GM19324 (cell line): ENCODE measurements at regions not wholly inside any gene's neighbourhood (a gene's known extent, or its start where the extent isn't known, plus 50 kb on each side); places are given as distances from the start of the nearest gene placed in this dataset.

Source experiments
- ATAC-seq: cut with Tn5 transposase; IDR thresholded peaks from one replicate; pipeline ENCODE4 v1.9.1; 2021; ENCODE audit warnings: mild to moderate bottlenecking, moderate library complexity; ENCODE audit not compliant: unreplicated experiment, low FRiP score

DNA sequence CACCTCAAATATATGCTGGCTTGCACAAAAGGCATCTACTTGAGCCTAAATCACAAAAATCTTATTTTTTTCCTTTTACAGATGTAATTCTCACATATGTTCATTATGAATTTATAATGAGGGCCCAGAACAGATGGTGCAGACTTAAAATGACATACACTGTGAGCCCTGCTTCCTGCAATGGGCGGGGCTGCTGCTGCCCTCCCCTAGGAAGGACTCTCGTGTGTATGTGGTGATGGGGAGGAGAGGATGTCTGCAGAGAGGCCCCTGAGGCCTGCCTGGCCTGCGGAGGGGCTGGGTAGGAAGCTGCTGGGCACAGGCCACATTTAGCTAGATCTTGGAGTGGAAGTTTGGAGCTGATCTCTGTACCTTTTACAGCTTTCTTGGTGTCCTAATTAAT, 233.4 kb upstream of the KIRREL3 start:
- ATAC-seq: no peak

DNA sequence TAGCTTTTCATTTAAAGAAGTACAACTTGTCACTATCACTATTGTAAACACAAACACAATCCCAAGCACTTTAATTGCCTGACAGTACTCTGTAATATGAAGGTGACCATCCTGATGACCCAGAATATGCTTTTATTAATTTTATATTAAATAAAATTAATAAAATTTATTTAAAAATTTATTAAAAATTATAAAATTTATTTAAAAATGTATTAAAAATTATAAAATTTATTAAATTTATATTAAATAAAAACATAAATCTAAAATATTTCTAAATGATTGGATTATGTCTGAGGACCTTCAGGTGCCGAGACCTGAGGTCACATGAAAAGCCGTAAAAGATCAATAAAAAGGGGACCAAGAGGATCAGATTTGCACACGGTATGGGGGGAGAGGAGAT, 229.8 kb upstream of the KIRREL3 start:
- no peak for ATAC-seq

DNA sequence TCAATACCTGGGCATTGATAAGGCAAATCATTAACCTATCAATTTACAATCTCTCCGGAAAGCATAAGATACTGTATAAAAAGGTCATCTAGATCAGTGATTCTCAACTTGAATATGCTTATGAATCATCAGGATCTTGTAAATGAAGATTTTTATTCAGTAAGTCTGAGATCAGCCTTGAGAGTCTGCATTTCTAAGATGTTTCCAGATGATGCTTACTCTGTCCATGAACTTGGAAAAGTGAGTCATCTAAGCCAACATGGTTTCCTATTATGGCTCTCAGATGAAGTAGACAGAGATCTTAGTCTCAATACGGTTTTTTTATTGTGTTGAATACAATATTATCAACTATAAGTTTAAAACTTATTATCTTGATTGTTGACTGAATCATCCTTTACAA, 226.4 kb upstream of the KIRREL3 start:
- no peak for ATAC-seq

- no peak for ATAC-seq
Measured at GRCh38 chr11:127226380-127226779, 225.8 kb upstream of the KIRREL3 start.

- no peak for ATAC-seq
Measured at GRCh38 chr11:127225619-127226018, 225.0 kb upstream of the KIRREL3 start.

DNA sequence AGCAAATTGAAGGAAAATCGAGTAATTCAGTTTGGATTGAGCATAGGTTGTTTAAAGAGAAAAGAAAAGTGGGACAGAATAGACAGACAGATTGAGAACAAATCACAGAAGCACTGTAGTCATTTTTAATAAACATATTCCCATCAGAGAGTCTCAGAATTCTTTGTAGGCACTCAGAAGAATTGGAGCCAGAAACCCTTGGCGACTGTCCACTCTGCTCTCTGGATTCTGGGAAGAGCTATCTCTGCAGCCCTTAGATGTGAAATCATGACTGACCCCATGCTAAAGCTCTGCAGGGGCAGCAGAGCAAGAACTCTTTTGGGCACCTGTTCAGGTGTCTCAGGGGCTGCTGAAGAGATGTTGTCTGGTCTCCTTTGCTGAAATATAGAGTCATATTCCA, 223.7 kb upstream of the KIRREL3 start:
- no peak for ATAC-seq

GRCh38 chr11:127223633-127224032, 223.1 kb upstream of the KIRREL3 start:
- ATAC-seq: no peak

DNA sequence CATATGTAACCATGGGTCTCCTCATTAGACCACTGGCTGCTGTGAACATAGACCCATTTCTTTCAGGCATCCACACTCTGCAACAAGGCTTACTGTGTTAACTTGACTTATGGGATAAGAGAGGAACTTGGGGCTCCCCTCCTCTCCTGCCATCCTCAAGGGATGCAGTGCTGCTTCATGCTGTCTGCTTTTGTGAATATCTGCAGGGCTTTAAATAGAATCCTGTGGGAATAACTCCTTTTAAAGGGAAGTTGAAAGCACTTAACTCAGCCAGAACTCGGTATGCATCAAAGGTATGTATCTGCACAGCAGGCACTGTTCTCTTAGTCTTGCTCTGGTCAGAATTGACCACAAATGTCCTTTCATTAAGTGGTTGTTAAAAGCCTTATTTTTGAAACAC, 222.5 kb upstream of the KIRREL3 start:
- ATAC-seq: no peak

- no peak for ATAC-seq
Measured at GRCh38 chr11:127219704-127220103, 219.1 kb upstream of the KIRREL3 start.

DNA sequence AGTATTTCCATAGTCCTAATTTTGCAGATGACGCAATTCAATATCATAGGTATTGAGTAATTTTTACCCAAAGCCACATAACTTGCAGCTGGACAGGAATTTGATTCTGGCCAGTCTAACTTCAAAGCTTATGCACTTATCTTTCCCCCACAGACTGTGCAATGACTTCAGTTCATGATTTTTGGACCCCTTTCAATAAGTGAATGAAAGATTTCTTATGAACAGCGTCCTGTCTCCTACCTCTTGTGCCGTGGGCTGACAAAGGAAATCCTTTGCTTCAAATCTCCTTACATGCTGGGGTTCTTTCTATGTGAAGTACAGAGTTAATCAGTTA, 217.7 kb upstream of the KIRREL3 start:
- ATAC-seq: no peak

DNA sequence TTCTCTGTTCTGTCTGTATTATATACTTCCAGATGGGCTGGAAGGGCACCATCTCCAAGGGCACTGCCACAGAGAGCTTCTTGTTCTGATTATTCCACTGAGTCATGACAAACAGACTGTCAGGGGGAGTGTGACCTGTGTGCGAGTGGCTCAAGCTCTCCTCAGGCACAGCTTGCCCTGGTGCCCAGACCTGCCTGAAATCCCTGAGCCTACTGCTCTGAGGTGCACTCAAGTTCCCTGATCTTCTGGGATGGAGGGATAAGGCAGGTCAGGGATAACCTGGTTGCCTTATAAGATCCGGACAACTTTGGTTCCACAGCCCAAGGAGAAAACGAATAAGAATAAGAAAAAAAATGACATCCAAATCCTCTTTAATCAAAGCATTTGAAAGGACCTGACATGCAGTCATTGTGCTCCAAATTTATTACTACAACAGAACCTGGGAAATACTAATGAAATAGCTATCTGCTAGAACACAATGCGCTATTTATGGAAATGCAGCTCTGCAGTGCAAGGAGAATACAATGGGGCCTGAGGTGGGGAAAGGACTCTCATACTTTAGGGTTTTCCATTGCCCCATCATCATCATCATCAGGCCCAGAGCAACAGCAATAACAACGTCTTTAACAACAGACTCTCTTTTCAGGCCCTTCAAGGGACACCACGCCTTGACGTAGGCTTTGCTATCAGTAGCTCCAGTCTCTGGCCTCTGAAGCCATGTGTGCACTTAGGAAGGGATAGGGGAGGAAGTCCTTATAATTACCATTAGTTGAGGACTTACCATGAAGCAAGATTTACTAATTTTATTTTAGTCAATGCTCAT, 217.1 kb upstream of the KIRREL3 start:
- no peak for ATAC-seq

DNA sequence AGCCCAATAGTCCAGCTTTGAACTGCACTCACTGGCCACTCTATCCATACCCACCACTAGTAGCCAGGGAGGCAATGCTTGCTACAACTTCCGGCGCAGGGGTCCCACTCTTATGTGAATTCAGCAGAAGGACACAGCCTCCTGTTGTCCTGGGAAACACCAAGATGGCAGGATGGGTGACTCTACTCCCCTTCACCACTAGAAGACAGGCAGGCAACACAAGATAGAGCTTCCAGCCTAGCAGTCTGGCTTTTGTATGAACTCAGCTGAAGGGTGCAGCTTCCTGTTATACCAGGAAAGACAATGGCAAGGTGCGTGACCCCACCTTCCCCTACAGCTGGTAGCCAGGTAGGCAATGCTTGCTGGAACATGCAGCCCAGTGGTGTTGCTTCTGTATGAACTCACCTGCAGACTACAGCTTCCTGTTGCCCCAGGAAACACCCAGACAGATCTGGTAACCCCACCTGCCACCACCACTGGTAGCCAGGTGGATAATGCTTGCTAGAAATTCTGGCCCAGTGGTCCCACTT, 205.2 kb upstream of the KIRREL3 start:
- no peak for ATAC-seq

GRCh38 chr11:127203490-127203889, 202.9 kb upstream of the KIRREL3 start:
- no peak for ATAC-seq

- no peak for ATAC-seq
Measured at GRCh38 chr11:127202105-127202504, 201.5 kb upstream of the KIRREL3 start.

- ATAC-seq: no peak
Measured at GRCh38 chr11:127199306-127199801, 198.8 kb upstream of the KIRREL3 start.

GRCh38 chr11:127195501-127196120, 195.0 kb upstream of the KIRREL3 start:
- ATAC-seq: no peak

DNA sequence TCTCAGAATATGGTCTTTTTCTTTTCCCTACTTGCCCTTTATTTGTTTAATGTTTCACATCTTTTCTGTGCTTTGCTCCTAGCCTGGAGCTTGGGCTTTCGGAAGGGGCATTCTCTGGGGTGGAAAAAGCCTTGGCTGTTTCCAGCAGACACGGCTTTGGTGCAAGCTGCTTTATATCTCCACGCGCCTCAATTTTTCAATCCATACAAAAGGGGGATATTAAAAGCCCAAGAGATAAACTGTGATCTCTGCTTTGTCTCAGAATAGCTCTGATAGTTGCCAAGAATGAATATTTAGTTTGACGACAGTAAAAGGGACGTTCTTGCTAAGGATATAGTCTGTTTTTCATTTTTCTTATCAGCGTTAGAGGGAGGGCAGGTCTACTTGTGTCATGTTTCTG, 194.0 kb upstream of the KIRREL3 start:
- no peak for ATAC-seq

DNA sequence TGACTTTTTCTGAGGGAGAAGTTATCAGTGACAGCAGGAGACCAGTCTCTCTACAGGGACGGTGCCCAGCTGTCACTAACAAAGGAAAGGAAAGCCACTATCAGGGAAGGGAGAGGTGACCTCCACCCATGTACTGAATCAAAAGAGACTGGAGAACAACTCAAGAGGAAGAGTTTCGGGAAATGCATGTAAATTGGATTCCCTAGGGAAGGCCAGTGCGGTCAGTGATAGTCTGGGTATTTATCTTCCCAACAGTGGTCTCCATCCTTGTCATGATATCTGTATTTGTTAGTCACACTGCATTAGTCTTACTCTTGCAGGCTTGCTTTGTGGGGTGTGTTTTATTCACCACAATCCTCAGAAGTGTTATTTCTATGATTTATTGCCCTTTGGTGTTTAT, 193.4 kb upstream of the KIRREL3 start:
- ATAC-seq: no peak

GRCh38 chr11:127191689-127192088, 191.1 kb upstream of the KIRREL3 start:
- ATAC-seq: no peak

- no peak for ATAC-seq
Measured at GRCh38 chr11:127191261-127191660, 190.7 kb upstream of the KIRREL3 start.

- no peak for ATAC-seq
Measured at GRCh38 chr11:127182586-127183203, 182.1 kb upstream of the KIRREL3 start.
